LNCAP (cell line): ENCODE measurements at regions not wholly inside any gene's neighbourhood (a gene's known extent, or its start where the extent isn't known, plus 50 kb on each side); places are given as distances from the start of the nearest gene placed in this dataset.

Experiments
- CTCF ChIP-seq: fragments of 450-650 bp; IDR thresholded peaks from 2 replicates; pipeline ENCODE4 v1.5.1; 2017; ENCODE audit warnings: mild to moderate bottlenecking

- TF ChIP-seq CTCF: no peak
Observed at GRCh38 chr3:64359735-64360134, 134.5 kb upstream of the PRICKLE2 start.

GRCh38 chr3:64358853-64359252 is 133.6 kb upstream of the PRICKLE2 start:
- TF ChIP-seq CTCF: no peak

GRCh38 chr3:64358176-64358575 is 132.9 kb upstream of the PRICKLE2 start:
- TF ChIP-seq CTCF: no peak

- no peak for TF ChIP-seq CTCF
Observed at GRCh38 chr3:64357481-64357880, 132.2 kb upstream of the PRICKLE2 start.

GRCh38 chr3:64355401-64355807 is 130.1 kb upstream of the PRICKLE2 start:
- TF ChIP-seq CTCF: no peak

GRCh38 chr3:64354956-64355355 is 129.7 kb upstream of the PRICKLE2 start:
- no peak for TF ChIP-seq CTCF

- TF ChIP-seq CTCF: no peak
Observed at GRCh38 chr3:64354221-64354620, 129.0 kb upstream of the PRICKLE2 start.

GRCh38 chr3:64353226-64353625 is 128.0 kb upstream of the PRICKLE2 start:
- TF ChIP-seq CTCF: no peak
